ENCODE measurements at regions not wholly inside any gene's neighbourhood (a gene's known extent, or its start where the extent isn't known, plus 50 kb on each side); places are given as distances from the start of the nearest gene placed in this dataset.

DNA sequence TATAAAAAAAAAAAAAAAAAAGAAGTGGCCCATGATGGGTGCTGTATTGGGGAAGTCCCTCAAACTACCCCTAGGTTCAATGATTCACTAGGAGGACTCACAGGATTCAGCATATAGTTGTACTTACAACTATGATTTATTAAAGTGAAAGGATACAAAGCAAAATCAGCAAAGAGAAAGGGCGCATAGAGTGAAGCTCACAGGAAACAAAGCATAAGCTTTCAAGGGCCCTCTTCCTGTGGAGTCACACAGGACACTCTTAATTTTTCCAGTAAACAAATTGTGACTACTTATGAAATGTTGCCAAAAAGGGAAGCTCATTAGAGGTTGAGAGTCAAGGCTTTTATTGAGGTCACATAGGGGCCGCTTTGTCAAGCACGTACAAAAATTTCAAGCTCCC is 153.7 kb upstream of the GAP43 start:
- TF ChIP-seq GATA2 (IDR thresholded peaks at IDR 0.05; ENCODE audit: low read depth, low read length) (no peak), GATA3 (IDR thresholded peaks at IDR 0.05; ENCODE audit: low read depth, low read length) (no peak)

Data from SH-SY5Y (cell line).